ENCODE measurements at regions not wholly inside any gene's neighbourhood (a gene's known extent, or its start where the extent isn't known, plus 50 kb on each side); places are given as distances from the start of the nearest gene placed in this dataset.

- Histone ChIP-seq H3K27ac (no peak overlapping the region), H3K4me1 (replicated peaks) (no peaks in the 10 kb centered on the region), H3K27me3 (replicated peaks; ENCODE audit: insufficient read depth) (no peaks in the 10 kb centered on the region), H3K9me3 (no peaks in the 10 kb centered on the region), H3K4me3 (no peak overlapping the region), H3K36me3 (no peaks in the 10 kb centered on the region)
- TF ChIP-seq POLR2AphosphoS5 (IDR thresholded peaks at IDR 0.05): no peak
- no peak for TF ChIP-seq POLR2A (IDR thresholded peaks at IDR 0.05)
- TF ChIP-seq CTCF (IDR thresholded peaks at IDR 0.05): no peak
- DNase-seq (ENCODE audit: low spot score): no peak
- WGBS: 87% methylated on average over 2 of the region's 2 CpGs
- intact Hi-C loops (cut with DNase I): no loop called here
Measured at GRCh38 chr2:142650601-142651000, 226.9 kb upstream of the KYNU start.

GRCh38 chr2:142649581-142649980 lies 227.9 kb upstream of the KYNU start:
- no peak for DNase-seq (ENCODE audit: low spot score)
- 93% methylated on average over 12 of the region's 12 CpGs for WGBS
- H3K4me1 ChIP-seq (replicated peaks): no peaks in the 10 kb centered on the region
- TF ChIP-seq POLR2AphosphoS5 (IDR thresholded peaks at IDR 0.05) (no peak), POLR2A (IDR thresholded peaks at IDR 0.05) (no peak), CTCF (IDR thresholded peaks at IDR 0.05) (no peak)
- intact Hi-C loops (cut with DNase I): no loop called here
- no peaks in the 10 kb centered on the region for H3K36me3 ChIP-seq
- H3K27me3 ChIP-seq (replicated peaks; ENCODE audit: insufficient read depth): no peaks in the 10 kb centered on the region
- H3K4me3 ChIP-seq: no peak overlapping the region
- H3K27ac ChIP-seq: no peak overlapping the region
- H3K9me3 ChIP-seq: no peaks in the 10 kb centered on the region

GRCh38 chr2:142642650-142643049 lies 234.8 kb upstream of the KYNU start:
- no peak overlapping the region for H3K27ac ChIP-seq
- no peaks in the 10 kb centered on the region for H3K27me3 ChIP-seq (replicated peaks; ENCODE audit: insufficient read depth)
- no peak overlapping the region for H3K4me3 ChIP-seq
- intact Hi-C loops (cut with DNase I): no loop called here
- TF ChIP-seq POLR2A (IDR thresholded peaks at IDR 0.05) (no peak), CTCF (IDR thresholded peaks at IDR 0.05) (no peak), POLR2AphosphoS5 (IDR thresholded peaks at IDR 0.05) (no peak)
- no peak for DNase-seq (ENCODE audit: low spot score)
- H3K9me3 ChIP-seq: no peaks in the 10 kb centered on the region
- H3K4me1 ChIP-seq (replicated peaks): no peaks in the 10 kb centered on the region
- 84% methylated on average over 2 of the region's 2 CpGs for WGBS
- H3K36me3 ChIP-seq: no peaks in the 10 kb centered on the region

- Histone ChIP-seq H3K9me3 (no peaks in the 10 kb centered on the region), H3K4me1 (replicated peaks) (no peaks in the 10 kb centered on the region), H3K36me3 (no peaks in the 10 kb centered on the region), H3K27ac (no peak overlapping the region), H3K4me3 (no peak overlapping the region), H3K27me3 (replicated peaks; ENCODE audit: insufficient read depth) (no peaks in the 10 kb centered on the region)
- TF ChIP-seq POLR2A (IDR thresholded peaks at IDR 0.05): no peak
- no peak for TF ChIP-seq CTCF (IDR thresholded peaks at IDR 0.05)
- TF ChIP-seq POLR2AphosphoS5 (IDR thresholded peaks at IDR 0.05): no peak
- 43% methylated on average over 1 of the region's 1 CpG for WGBS
- intact Hi-C loops (cut with DNase I): no loop called here
- no peak for DNase-seq (ENCODE audit: low spot score)
Measured at GRCh38 chr2:142629193-142629592, 248.3 kb upstream of the KYNU start.

- intact Hi-C loops (cut with DNase I): no loop called here
- no peak for DNase-seq (ENCODE audit: low spot score)
- Histone ChIP-seq H3K4me3 (no peak overlapping the region), H3K36me3 (no peaks in the 10 kb centered on the region), H3K27ac (no peak overlapping the region), H3K9me3 (no peaks in the 10 kb centered on the region), H3K27me3 (replicated peaks; ENCODE audit: insufficient read depth) (no peaks in the 10 kb centered on the region), H3K4me1 (replicated peaks) (no peaks in the 10 kb centered on the region)
- WGBS: 68% methylated on average over 2 of the region's 2 CpGs
- TF ChIP-seq CTCF (IDR thresholded peaks at IDR 0.05) (no peak), POLR2AphosphoS5 (IDR thresholded peaks at IDR 0.05) (no peak), POLR2A (IDR thresholded peaks at IDR 0.05) (no peak)
Measured at GRCh38 chr2:142621287-142621686, 256.2 kb upstream of the KYNU start.
